Fibroblast of skin of right quadriceps (primary cell): ENCODE measurements at regions not wholly inside any gene's neighbourhood (a gene's known extent, or its start where the extent isn't known, plus 50 kb on each side); places are given as distances from the start of the nearest gene placed in this dataset.
"Not testable (repeated sequence)": the region's sequence is repeated elsewhere in the genome, so short reads cannot be mapped to it uniquely, and the experiment has no call there.

Experiments
- DNase-seq: peaks from one replicate; pipeline ENCODE4 v3.0.0-alpha.2; 2013

GRCh38 chr5:19169426-19169825, 818.6 kb downstream of the CDH18 start:
- no peak for DNase-seq

GRCh38 chr5:19172926-19173470, 815.0 kb downstream of the CDH18 start:
- no peak for DNase-seq

GRCh38 chr5:19175776-19176570, 812.0 kb downstream of the CDH18 start:
- no peak for DNase-seq

- DNase-seq, result no peak
Measured at GRCh38 chr5:19179571-19179970, 808.4 kb downstream of the CDH18 start.

- no peak for DNase-seq
Measured at GRCh38 chr5:19189176-19189575, 798.8 kb downstream of the CDH18 start.

GRCh38 chr5:19193631-19194030, 794.4 kb downstream of the CDH18 start:
- no peak for DNase-seq

- DNase-seq, result no peak
Measured at GRCh38 chr5:19196631-19197030, 791.4 kb downstream of the CDH18 start.

- DNase-seq, result no peak
Measured at GRCh38 chr5:19200251-19200650, 787.7 kb downstream of the CDH18 start.

- no peak for DNase-seq
Measured at GRCh38 chr5:19208397-19208796, 779.6 kb downstream of the CDH18 start.

GRCh38 chr5:19210886-19211285, 777.1 kb downstream of the CDH18 start:
- DNase-seq, result no peak

- no peak for DNase-seq
Measured at GRCh38 chr5:19229179-19229835, 758.7 kb downstream of the CDH18 start.

- no peak for DNase-seq
Measured at GRCh38 chr5:19233573-19233972, 754.4 kb downstream of the CDH18 start.

GRCh38 chr5:19235101-19235584, 752.9 kb downstream of the CDH18 start:
- no peak for DNase-seq

- peak; percentile 37 for DNase-seq
Measured at GRCh38 chr5:19240170-19240569, 747.8 kb downstream of the CDH18 start.

- peak; percentile 6 for DNase-seq
Measured at GRCh38 chr5:19241690-19242089, 746.3 kb downstream of the CDH18 start.

GRCh38 chr5:19246191-19246590, 741.8 kb downstream of the CDH18 start:
- DNase-seq, result not testable (repeated sequence)

GRCh38 chr5:19247302-19247701, 740.7 kb downstream of the CDH18 start:
- no peak for DNase-seq

- no peak for DNase-seq
Measured at GRCh38 chr5:19256036-19256435, 732.0 kb downstream of the CDH18 start.

- DNase-seq, result no peak
Measured at GRCh38 chr5:19258686-19259085, 729.3 kb downstream of the CDH18 start.

GRCh38 chr5:19261879-19262278, 726.1 kb downstream of the CDH18 start:
- no peak for DNase-seq

- DNase-seq, result no peak
Measured at GRCh38 chr5:19264821-19265220, 723.2 kb downstream of the CDH18 start.

GRCh38 chr5:19266791-19267190, 721.2 kb downstream of the CDH18 start:
- DNase-seq, result no peak

- DNase-seq, result peak; percentile 1
Measured at GRCh38 chr5:19270153-19270552, 717.8 kb downstream of the CDH18 start.

GRCh38 chr5:19274578-19274977, 713.4 kb downstream of the CDH18 start:
- DNase-seq, result no peak
